GM18858 (cell line): ENCODE measurements at regions not wholly inside any gene's neighbourhood (a gene's known extent, or its start where the extent isn't known, plus 50 kb on each side); places are given as distances from the start of the nearest gene placed in this dataset.

Experiments
- ATAC-seq: cut with Tn5 transposase; IDR thresholded peaks from one replicate; pipeline ENCODE4 v1.9.1; 2021; ENCODE audit not compliant: unreplicated experiment

- no peak for ATAC-seq
Observed at GRCh38 chr21:27265492-27265891, 298.6 kb upstream of the ADAMTS5 start.

- ATAC-seq: no peak
Observed at GRCh38 chr21:27261676-27262075, 294.8 kb upstream of the ADAMTS5 start.

DNA sequence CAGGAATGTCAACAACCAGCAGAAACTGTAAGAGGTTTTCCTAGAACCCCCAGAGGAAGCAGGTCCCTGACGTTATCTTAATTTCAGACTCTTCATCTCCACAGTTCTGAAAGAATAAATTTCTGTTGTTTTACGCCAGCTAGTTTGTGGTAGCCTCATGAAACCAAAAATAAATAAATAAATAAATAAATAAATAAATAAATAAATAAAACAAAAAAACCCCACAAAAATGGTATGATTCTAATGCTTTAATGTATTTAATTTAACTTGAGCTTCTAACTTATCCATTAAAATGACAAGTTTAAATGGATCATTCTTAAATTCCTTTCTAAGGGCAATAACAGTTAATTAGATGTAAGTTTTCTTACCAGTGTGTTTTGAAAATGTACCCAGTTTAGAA, 293.8 kb upstream of the ADAMTS5 start:
- ATAC-seq: no peak

- no peak for ATAC-seq
Observed at GRCh38 chr21:27258742-27259448, 292.0 kb upstream of the ADAMTS5 start.

- ATAC-seq: no peak
Observed at GRCh38 chr21:27257908-27258556, 291.1 kb upstream of the ADAMTS5 start.

DNA sequence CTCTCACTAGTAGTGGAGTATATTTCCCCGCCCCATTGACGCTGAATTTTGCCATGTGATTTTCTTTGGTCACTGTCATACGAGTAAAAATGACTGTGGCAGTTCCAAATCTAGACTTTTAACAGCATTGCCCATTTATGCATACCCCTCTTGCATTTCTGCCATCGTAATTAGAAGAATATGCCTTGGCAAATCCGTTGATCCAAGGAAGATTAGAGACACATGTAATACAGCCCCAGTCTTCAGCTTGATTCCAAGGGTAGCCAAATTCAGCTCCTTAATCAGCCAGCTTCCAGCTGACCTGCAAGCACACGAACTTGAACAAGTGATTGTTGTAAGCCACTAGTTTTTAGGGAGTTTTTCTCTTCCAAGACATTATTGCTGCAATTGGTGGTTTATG, 290.3 kb upstream of the ADAMTS5 start:
- no peak for ATAC-seq

GRCh38 chr21:27251752-27252151, 284.9 kb upstream of the ADAMTS5 start:
- ATAC-seq: no peak

DNA sequence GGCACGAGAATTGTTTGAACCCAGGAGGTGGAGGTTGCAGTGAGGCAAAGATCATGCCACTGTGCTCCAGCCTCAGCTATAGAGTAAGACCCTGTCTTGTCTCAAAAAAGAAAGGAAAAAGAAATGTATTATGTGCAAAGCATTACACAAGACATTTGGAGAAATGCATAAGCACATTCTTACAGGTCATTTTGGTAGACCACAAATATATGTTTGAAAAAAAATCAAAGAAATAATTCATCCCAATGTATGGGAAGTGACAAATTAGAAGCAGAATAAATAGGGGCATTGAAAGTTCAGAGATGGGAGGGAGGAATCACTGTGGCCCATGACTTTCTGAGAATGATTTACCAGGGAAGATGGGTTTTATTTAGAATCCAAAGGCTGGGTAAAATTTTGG, 283.5 kb upstream of the ADAMTS5 start:
- no peak for ATAC-seq

GRCh38 chr21:27248814-27249213, 281.9 kb upstream of the ADAMTS5 start:
- ATAC-seq: no peak

- ATAC-seq: no peak
Observed at GRCh38 chr21:27246741-27247140, 279.9 kb upstream of the ADAMTS5 start.

DNA sequence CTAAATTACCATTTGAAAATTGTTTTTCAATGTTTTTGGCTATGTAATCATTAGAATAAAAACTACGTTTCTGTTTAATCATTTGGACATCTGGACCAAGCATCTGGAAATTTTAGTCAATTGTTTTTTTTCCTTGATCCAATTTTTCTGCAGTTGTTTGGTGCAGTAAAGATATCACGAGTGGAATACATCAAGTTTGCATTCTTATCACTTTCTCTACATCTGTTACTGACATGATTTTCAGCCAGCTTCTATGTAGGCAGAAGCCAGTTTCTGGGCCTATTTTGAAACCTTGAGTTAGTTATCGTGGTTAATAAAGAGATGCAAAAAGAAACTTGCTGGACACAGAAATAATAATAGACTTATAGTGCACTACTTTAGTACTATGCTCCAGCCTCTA, 277.9 kb upstream of the ADAMTS5 start:
- no peak for ATAC-seq

GRCh38 chr21:27244352-27244751, 277.5 kb upstream of the ADAMTS5 start:
- no peak for ATAC-seq

DNA sequence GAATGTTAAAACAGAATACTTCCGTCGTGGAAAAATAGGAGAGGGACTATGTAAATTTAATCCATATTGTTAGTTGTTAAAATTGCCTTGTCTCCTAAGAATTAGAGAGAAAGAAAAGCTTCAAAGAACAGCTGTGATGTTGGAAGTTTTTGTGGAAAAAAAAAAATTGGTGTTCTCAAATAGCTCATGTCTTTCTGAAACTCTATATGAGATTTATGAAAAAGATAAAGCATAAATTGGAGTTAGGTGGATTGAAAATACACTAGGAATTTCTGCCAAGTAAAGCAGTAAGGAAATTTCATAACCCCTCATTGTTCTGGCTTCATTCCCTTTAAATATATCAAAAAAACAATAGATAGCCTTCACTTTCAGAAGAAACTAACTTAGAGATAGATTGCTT, 274.0 kb upstream of the ADAMTS5 start:
- ATAC-seq: no peak

- ATAC-seq: no peak
Observed at GRCh38 chr21:27233514-27234115, 266.7 kb upstream of the ADAMTS5 start.

GRCh38 chr21:27225940-27226339, 259.1 kb upstream of the ADAMTS5 start:
- no peak for ATAC-seq

GRCh38 chr21:27225151-27225550, 258.3 kb upstream of the ADAMTS5 start:
- ATAC-seq: no peak

GRCh38 chr21:27224169-27224568, 257.3 kb upstream of the ADAMTS5 start:
- no peak for ATAC-seq

- ATAC-seq: no peak
Observed at GRCh38 chr21:27221077-27221476, 254.2 kb upstream of the ADAMTS5 start.

DNA sequence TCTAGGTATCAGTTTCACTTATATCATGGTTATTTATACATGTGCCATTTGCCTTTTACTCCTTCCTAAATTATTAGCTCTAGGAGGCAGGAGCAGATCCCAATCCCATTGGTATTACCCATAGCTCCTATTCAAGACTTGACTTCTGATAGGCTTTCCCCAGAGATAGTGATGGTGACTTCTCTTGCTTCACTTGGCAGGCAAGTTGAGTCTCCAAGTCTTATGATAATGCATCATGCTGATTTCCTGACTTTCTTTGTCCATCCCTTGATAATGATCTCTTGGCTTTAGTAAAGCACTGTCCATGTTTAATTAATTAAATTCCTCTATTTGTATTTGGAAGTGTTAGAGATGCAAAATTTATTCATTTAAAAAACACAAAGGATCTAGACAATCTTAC, 253.5 kb upstream of the ADAMTS5 start:
- no peak for ATAC-seq

DNA sequence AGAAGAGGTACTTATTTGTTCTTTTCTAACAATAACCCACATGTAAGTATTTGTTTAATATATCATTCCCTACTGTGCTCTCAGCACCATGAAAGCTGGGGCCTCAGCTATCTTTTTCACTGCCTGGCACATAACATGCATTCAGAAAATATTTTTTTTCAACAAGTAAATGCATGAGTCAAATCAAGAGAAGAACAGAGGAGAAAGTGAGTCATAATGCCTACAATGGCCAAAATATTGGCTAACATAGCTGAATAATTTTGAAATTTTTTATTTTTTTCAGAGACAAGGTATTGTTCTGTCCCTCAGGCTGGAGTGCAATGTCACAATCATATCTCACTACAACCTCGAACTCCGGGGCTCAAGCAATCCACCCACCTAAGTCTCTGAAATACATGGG, 252.2 kb upstream of the ADAMTS5 start:
- ATAC-seq: no peak

- no peak for ATAC-seq
Observed at GRCh38 chr21:27213303-27213702, 246.4 kb upstream of the ADAMTS5 start.

DNA sequence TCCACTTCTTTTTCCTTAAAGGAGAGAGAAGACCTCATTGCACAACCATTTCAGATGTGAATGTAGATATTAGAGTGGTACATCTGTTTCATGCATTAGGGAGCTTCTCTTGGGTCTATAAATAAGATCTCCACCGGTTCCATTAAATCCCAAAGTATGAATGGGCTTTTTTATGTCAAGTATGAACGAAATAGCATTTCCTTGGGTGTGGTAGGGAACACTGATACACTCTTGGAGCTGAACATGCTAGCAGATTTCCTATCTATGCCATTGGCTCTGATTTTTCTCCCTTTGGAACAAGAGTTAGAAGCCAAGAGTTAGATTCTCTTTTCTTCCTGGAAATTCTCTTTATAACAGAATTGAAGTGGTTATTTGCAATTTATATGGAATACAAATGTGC, 245.6 kb upstream of the ADAMTS5 start:
- no peak for ATAC-seq
